ENCODE measurements at regions not wholly inside any gene's neighbourhood (a gene's known extent, or its start where the extent isn't known, plus 50 kb on each side); places are given as distances from the start of the nearest gene placed in this dataset.

GRCh38 chr5:117183326-117183725 is 608.7 kb upstream of the SEMA6A start:
- TF ChIP-seq CTCF (IDR thresholded peaks at IDR 0.05; ENCODE audit: low read length), result no peak
- TF ChIP-seq EZH2 (optimal IDR thresholded peaks at IDR 0.05; ENCODE audit: low read depth, low read length), result no peak
